Trophoblast cell (in vitro differentiated cells and primary cell): ENCODE measurements at regions not wholly inside any gene's neighbourhood (a gene's known extent, or its start where the extent isn't known, plus 50 kb on each side); places are given as distances from the start of the nearest gene placed in this dataset.

ENCODE experiments used
- DNase-seq, 2 donors: peaks; one replicate each; pipeline ENCODE4 v3.0.0-alpha.2; 2016
- H2AFZ ChIP-seq: 2 replicates; pipeline ENCODE4 v1.6.1; 2013; ENCODE audit warnings: low read length, moderate library complexity, mild to moderate bottlenecking; ENCODE audit not compliant: insufficient read depth, poor library complexity
- H2AK5ac ChIP-seq: 2 replicates; pipeline ENCODE4 v1.6.1; 2013; ENCODE audit warnings: mild to moderate bottlenecking, low read length
- H2BK120ac ChIP-seq: 2 replicates; pipeline ENCODE4 v1.6.1; 2013; ENCODE audit warnings: low read length, mild to moderate bottlenecking, moderate library complexity; ENCODE audit not compliant: insufficient read depth, poor library complexity
- H2BK12ac ChIP-seq: 2 replicates; pipeline ENCODE4 v1.6.1; 2013; ENCODE audit warnings: mild to moderate bottlenecking, low read length, moderate library complexity
- H2BK5ac ChIP-seq: 2 replicates; pipeline ENCODE4 v1.6.1; 2013; ENCODE audit warnings: low read length, low read depth, moderate library complexity, mild to moderate bottlenecking; ENCODE audit not compliant: poor library complexity
- H3K14ac ChIP-seq: 2 replicates; pipeline ENCODE4 v1.6.1; 2013; ENCODE audit warnings: mild to moderate bottlenecking, low read length
- H3K18ac ChIP-seq: 2 replicates; pipeline ENCODE4 v1.6.1; 2013; ENCODE audit warnings: mild to moderate bottlenecking, low read length
- H3K23ac ChIP-seq: 2 replicates; pipeline ENCODE4 v1.6.1; 2013; ENCODE audit warnings: low read length
- H3K27ac ChIP-seq: 2 replicates; pipeline ENCODE4 v1.5.1; 2013; ENCODE audit warnings: low read depth, mild to moderate bottlenecking, inconsistent platforms, low read length, moderate library complexity
- H3K27me3 ChIP-seq: 2 replicates; pipeline ENCODE4 v1.6.1; 2013; ENCODE audit warnings: inconsistent platforms, mild to moderate bottlenecking, low read length, moderate library complexity; ENCODE audit not compliant: insufficient read depth
- H3K36me3 ChIP-seq, 2 experiments: 1 replicate in 1 of 2; 2 replicates in 1 of 2; pipeline ENCODE4 v1.6.1; 2013; ENCODE audit warnings: low read length in 2 of 2, mild to moderate bottlenecking in 2 of 2, moderate library complexity in 1 of 2; ENCODE audit not compliant: insufficient read depth in 2 of 2, control insufficient read depth in 1 of 2
- H3K4ac ChIP-seq: 2 replicates; pipeline ENCODE4 v1.6.1; 2013; ENCODE audit warnings: low read depth, mild to moderate bottlenecking, low read length, moderate library complexity
- H3K4me1 ChIP-seq, 2 experiments: 1 replicate in 1 of 2; 2 replicates in 1 of 2; pipeline ENCODE4 v1.6.1; 2013; ENCODE audit warnings: low read length in 2 of 2, mild to moderate bottlenecking in 2 of 2, moderate library complexity in 1 of 2; ENCODE audit not compliant: insufficient read depth in 2 of 2, control insufficient read depth in 1 of 2
- H3K4me2 ChIP-seq: 2 replicates; pipeline ENCODE4 v1.6.1; 2013; ENCODE audit warnings: inconsistent platforms, mild to moderate bottlenecking, low read length, moderate library complexity
- H3K4me3 ChIP-seq: 2 replicates; pipeline ENCODE4 v1.5.1; 2013; ENCODE audit warnings: mild to moderate bottlenecking, low read depth, low read length, inconsistent platforms
- H3K79me1 ChIP-seq: one replicate; pipeline ENCODE4 v1.6.1; 2013; ENCODE audit warnings: low read length
- H3K79me2 ChIP-seq: 2 replicates; pipeline ENCODE4 v1.6.1; 2013; ENCODE audit warnings: low read length, mild to moderate bottlenecking; ENCODE audit not compliant: control insufficient read depth, insufficient read depth, poor library complexity
- H3K9ac ChIP-seq: 2 replicates; pipeline ENCODE4 v1.6.1; 2013; ENCODE audit warnings: mild to moderate bottlenecking, low read length
- H3K9me3 ChIP-seq: 2 replicates; pipeline ENCODE4 v1.6.1; 2013; ENCODE audit warnings: low read depth, mild to moderate bottlenecking, control low read depth, inconsistent platforms, low read length; ENCODE audit not compliant: insufficient read depth
- H4K12ac ChIP-seq: 2 replicates; pipeline ENCODE4 v1.6.1; 2013; ENCODE audit warnings: low read depth, mild to moderate bottlenecking, low read length, moderate library complexity
- H4K8ac ChIP-seq: 2 replicates; pipeline ENCODE4 v1.6.1; 2013; ENCODE audit warnings: low read depth, mild to moderate bottlenecking, low read length, moderate library complexity
- H4K91ac ChIP-seq: one replicate; pipeline ENCODE4 v1.6.1; 2013; ENCODE audit warnings: low read depth, mild to moderate bottlenecking, low read length, moderate library complexity
- WGBS: extraction: QIAGEN DNeasy Blood & Tissue Kit; methylation state at CpG from one replicate; pipeline ENCODE4 v1.1.7; 2013; ENCODE audit warnings: missing lambda C conversion rate; ENCODE audit not compliant: insufficient read length, insufficient coverage; ENCODE audit errors: extremely low coverage; 5-methylcytosine and 5-hydroxymethylcytosine counted together

DNA sequence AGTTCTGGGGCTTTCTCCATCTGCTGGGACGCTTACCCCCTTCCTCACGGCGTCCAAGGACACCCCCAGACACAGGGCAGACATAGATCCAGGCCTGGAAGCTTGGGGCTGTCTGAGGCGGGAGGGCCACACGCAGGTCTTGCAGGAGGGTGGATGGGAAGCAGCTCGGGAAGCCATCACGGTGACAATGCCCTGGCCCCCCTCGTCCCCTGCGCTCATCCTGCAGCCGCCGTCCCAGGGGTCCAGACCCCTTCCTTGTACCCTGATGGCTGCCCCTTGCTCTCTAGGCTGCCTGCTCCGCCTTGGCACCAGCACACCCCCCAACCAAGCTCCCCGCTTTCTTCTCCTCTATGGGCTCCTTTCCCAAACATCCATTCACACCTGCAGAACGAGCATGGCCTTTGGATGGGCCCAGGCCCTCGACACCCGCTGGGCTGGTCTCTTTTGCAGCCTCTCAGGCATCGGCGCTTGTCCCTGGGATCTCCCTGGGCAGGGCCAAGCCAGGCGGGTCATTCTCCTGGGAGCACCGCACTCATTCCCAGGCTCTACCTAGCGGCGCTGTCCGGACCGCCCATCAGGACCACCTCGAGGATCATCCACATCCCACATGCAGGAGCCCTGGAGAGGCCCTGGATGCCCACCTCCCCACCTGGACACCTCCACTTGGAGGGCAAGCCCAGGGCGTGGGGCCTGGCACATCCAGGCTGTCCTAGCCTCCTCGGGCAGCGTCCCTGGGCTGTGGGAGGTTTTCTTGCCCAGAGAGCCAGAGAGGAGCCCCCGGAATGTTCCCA is 274.9 kb downstream of the NDUFA10 start:
- Histone ChIP-seq H3K23ac (no peak overlapping the region), H3K79me2 (no peaks in the 10 kb centered on the region), H2BK5ac (no peak overlapping the region), H2BK120ac (no peak overlapping the region), H4K12ac (no peak overlapping the region), H3K14ac (no peak overlapping the region), H3K9me3 (peaks cover 2% of the 10 kb centered on the region), H2BK12ac (no peak overlapping the region), H3K4me1 (peaks cover 4 to 6% of the 10 kb centered on the region in 2 experiments), H3K79me1 (no peaks in the 10 kb centered on the region), H3K4me3 (no peak overlapping the region), H2AK5ac (no peak overlapping the region), H3K27me3 (no peaks in the 10 kb centered on the region), H3K36me3 (no peaks in the 10 kb centered on the region), H3K9ac (no peak overlapping the region), H3K4ac (no peak overlapping the region), H4K91ac (no peak overlapping the region), H4K8ac (no peak overlapping the region), H2AFZ (no peak overlapping the region), H3K27ac (no peak overlapping the region), H3K4me2 (no peak overlapping the region), H3K18ac (no peak overlapping the region)
- no CpG with 5 or more reads among the region's 29 CpGs for WGBS
- DNase-seq = no peak

DNA sequence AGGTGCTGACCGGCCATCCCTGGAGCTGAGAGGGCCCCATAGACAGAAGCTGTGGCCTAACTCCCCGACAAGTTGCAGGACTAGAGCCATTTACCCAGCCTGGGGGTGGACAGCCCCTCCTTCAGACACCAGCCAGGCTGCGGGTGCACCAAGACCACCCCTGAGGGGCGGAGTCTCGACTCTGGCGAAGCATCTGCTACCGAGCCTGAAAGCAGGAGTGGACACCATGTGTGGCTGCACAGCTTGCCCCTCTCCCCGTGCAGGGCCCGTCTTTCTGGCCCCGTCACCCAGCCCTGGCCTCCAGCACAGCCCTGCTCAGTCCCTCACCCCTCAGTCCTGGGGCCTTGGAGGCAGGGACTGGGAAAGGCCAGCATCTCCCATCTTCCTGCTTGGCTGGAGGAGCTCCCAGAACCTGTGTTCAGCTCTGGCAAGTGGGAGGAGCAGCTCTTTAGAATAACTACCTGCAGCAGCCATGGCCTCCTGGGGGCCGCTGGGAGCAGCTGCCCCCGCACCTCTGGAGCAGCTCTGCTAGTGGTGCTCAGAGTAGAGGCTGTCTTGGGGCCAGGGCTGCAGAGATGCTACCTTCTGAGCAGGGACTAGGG is 275.8 kb downstream of the NDUFA10 start:
- H4K12ac ChIP-seq = no peak overlapping the region
- H2AK5ac ChIP-seq = no peak overlapping the region
- H3K9ac ChIP-seq = no peak overlapping the region
- no peaks in the 10 kb centered on the region for H3K79me2 ChIP-seq
- no peak overlapping the region for H4K8ac ChIP-seq
- H2BK12ac ChIP-seq = no peak overlapping the region
- WGBS = no CpG with 5 or more reads among the region's 12 CpGs
- no peak overlapping the region for H3K27ac ChIP-seq
- H3K4ac ChIP-seq = no peak overlapping the region
- no peak overlapping the region for H2AFZ ChIP-seq
- H3K18ac ChIP-seq = no peak overlapping the region
- H3K4me3 ChIP-seq = no peak overlapping the region
- no peak overlapping the region for H2BK120ac ChIP-seq
- no peak overlapping the region for H2BK5ac ChIP-seq
- no peaks in the 10 kb centered on the region for H3K79me1 ChIP-seq
- H3K36me3 ChIP-seq = no peaks in the 10 kb centered on the region
- H3K9me3 ChIP-seq = peaks cover 2% of the 10 kb centered on the region
- H3K4me1 ChIP-seq = peaks cover 4 to 6% of the 10 kb centered on the region in 2 experiments
- H3K14ac ChIP-seq = no peak overlapping the region
- no peaks in the 10 kb centered on the region for H3K27me3 ChIP-seq
- no peak overlapping the region for H4K91ac ChIP-seq
- no peak overlapping the region for H3K23ac ChIP-seq
- H3K4me2 ChIP-seq = no peak overlapping the region
- DNase-seq = no peak

DNA sequence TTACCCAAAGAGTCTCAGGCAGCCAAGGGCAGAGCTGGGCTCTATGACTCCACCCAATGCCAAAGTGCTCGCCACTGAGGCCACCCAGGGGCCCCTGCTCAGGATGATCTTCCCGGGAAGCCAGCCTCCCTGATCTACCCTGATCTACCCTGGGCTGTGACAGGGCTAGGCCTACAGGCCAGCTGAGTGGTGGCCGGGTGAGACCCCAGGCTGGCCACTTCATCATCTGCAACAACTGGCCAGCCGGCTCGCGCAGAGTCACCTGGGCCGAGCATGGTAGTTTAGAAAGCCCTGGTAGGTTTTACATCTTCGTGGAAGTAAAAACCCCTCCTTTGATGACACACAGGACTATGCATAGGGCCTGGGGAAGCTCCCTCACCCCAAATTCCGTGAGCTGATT is 276.3 kb downstream of the NDUFA10 start:
- Histone ChIP-seq H4K91ac (no peak overlapping the region), H4K8ac (no peak overlapping the region), H3K79me1 (no peaks in the 10 kb centered on the region), H3K36me3 (no peaks in the 10 kb centered on the region), H3K23ac (no peak overlapping the region), H2BK5ac (no peak overlapping the region), H3K9me3 (peaks cover 2% of the 10 kb centered on the region), H2BK120ac (no peak overlapping the region), H3K4me3 (no peak overlapping the region), H3K18ac (no peak overlapping the region), H3K79me2 (no peaks in the 10 kb centered on the region), H3K27ac (no peak overlapping the region), H3K4me1 (peaks cover 4 to 6% of the 10 kb centered on the region in 2 experiments), H2AK5ac (no peak overlapping the region), H2BK12ac (no peak overlapping the region), H3K4ac (no peak overlapping the region), H3K4me2 (no peak overlapping the region), H3K14ac (no peak overlapping the region), H3K27me3 (no peaks in the 10 kb centered on the region), H2AFZ (no peak overlapping the region), H4K12ac (no peak overlapping the region), H3K9ac (no peak overlapping the region)
- no peak for DNase-seq
- WGBS = no CpG with 5 or more reads among the region's 9 CpGs

DNA sequence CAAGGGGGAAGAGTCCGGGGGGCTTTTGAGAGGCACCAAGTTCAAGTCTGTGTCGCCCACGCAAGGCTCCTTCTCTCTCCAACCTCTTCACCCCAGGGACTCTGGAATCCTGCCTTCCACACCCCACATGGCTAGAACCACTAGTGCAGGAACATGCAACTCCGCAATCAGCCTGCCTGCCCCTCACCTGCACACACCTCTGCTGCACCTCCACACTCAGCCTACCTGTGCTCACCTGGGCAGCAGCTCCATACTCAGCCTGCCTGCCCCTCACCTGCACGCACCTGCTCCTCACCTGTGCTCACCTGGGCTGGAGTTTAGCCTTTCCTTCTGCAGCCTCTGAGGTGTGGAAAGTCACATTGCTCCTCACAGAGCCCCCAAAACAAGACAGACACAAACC is 277.4 kb downstream of the NDUFA10 start:
- no peak overlapping the region for H3K23ac ChIP-seq
- H4K12ac ChIP-seq = no peak overlapping the region
- no peak overlapping the region for H3K18ac ChIP-seq
- H3K4me2 ChIP-seq = no peak overlapping the region
- H3K27ac ChIP-seq = no peak overlapping the region
- no peak overlapping the region for H3K9ac ChIP-seq
- H2BK12ac ChIP-seq = no peak overlapping the region
- H2AFZ ChIP-seq = no peak overlapping the region
- H2BK5ac ChIP-seq = no peak overlapping the region
- no peak overlapping the region for H2AK5ac ChIP-seq
- H3K4me3 ChIP-seq = no peak overlapping the region
- no peak overlapping the region for H3K4ac ChIP-seq
- no peak overlapping the region for H4K91ac ChIP-seq
- no peak overlapping the region for H4K8ac ChIP-seq
- H3K9me3 ChIP-seq = peaks cover 2% of the 10 kb centered on the region
- H2BK120ac ChIP-seq = no peak overlapping the region
- peaks cover 4 to 6% of the 10 kb centered on the region in 2 experiments for H3K4me1 ChIP-seq
- no peaks in the 10 kb centered on the region for H3K79me1 ChIP-seq
- H3K79me2 ChIP-seq = no peaks in the 10 kb centered on the region
- H3K27me3 ChIP-seq = no peaks in the 10 kb centered on the region
- WGBS = no CpG with 5 or more reads among the region's 5 CpGs
- no peak overlapping the region for H3K14ac ChIP-seq
- DNase-seq = no peak
- no peaks in the 10 kb centered on the region for H3K36me3 ChIP-seq
